Endothelial cell of umbilical vein (primary cell): ENCODE measurements at regions not wholly inside any gene's neighbourhood (a gene's known extent, or its start where the extent isn't known, plus 50 kb on each side); places are given as distances from the start of the nearest gene placed in this dataset.

Source experiments
- BruUV-seq: library from RNA; stranded (reverse); fragments of 400-500 nt; replicated peaks from 2 replicates; lab custom pipeline; 2021; lab: Mats Ljungman, UMichigan
- CTCF ChIA-PET: fragments of 300-600, 350-600 bp; sonication (Branson Sonifier 250); formaldehyde crosslinking; loops from one replicate; lab custom pipeline; 2021; ENCODE audit warnings: antibody characterized with exemption, inconsistent platforms; lab: Charles Lee
- POLR2A ChIA-PET: fragments of 300-600, 350-600 bp; sonication (Branson Sonifier 250); formaldehyde crosslinking; loops from one replicate; lab custom pipeline; 2021; ENCODE audit warnings: antibody characterized with exemption, inconsistent platforms; lab: Charles Lee
- DNase-seq: peaks from one replicate; pipeline ENCODE4 v3.0.0-alpha.2; 2011; ENCODE audit warnings: low read depth, low spot score
- FAIRE-seq: peaks from 2 replicates; lab custom pipeline; 2011; peaks lifted over from hg19 to GRCh38; lab: Jason Lieb, UNC
- H2AFZ ChIP-seq: 2 replicates; pipeline ENCODE4 v1.6.0; 2012; ENCODE audit warnings: low read depth, low read length, control low read depth, inconsistent platforms
- H3K27ac ChIP-seq: 2 replicates; pipeline ENCODE4 v1.5.1; 2011; ENCODE audit warnings: low read depth, mild to moderate bottlenecking, control low read depth, low read length, moderate library complexity; ENCODE audit not compliant: insufficient read depth
- H3K27me3 ChIP-seq, 2 experiments: 2 replicates each; pipeline versions ENCODE4 v1.6.0 to v1.6.1; 2011; ENCODE audit warnings: low read length in 2 of 2, mixed read lengths in 1 of 2; ENCODE audit not compliant: control insufficient read depth in 2 of 2, insufficient read depth in 2 of 2
- H3K36me3 ChIP-seq, 2 experiments: 2 replicates in 1 of 2; 3 replicates in 1 of 2; pipeline ENCODE4 v1.5.1; 2011; ENCODE audit warnings: low read length in 2 of 2, mild to moderate bottlenecking in 1 of 2, moderate library complexity in 1 of 2; ENCODE audit not compliant: control insufficient read depth in 2 of 2, insufficient read depth in 2 of 2; ENCODE audit errors: extremely low read depth in 1 of 2
- H3K4me1 ChIP-seq: 3 replicates; pipeline ENCODE4 v1.5.1; 2011; ENCODE audit warnings: mild to moderate bottlenecking, low read length; ENCODE audit not compliant: control insufficient read depth, insufficient read depth; ENCODE audit errors: extremely low read depth
- H3K4me2 ChIP-seq: 2 replicates; pipeline ENCODE4 v1.6.1; 2011; ENCODE audit warnings: low read length, control low read depth, mixed read lengths; ENCODE audit not compliant: insufficient read depth
- H3K4me3 ChIP-seq, 3 experiments: fragments of 200-600 bp in 1 of 3; sonication (generic), shearing (Covaris generic) in 1 of 3; replicated peaks in 1 of 3; 2 replicates each; pipeline ENCODE4 v1.5.1; 2011 to 2016; ENCODE audit warnings: control low read depth in 3 of 3, low read length in 3 of 3, mild to moderate bottlenecking in 2 of 3, inconsistent platforms in 1 of 3, low read depth in 1 of 3, moderate library complexity in 1 of 3; ENCODE audit not compliant: insufficient read depth in 1 of 3
- H3K79me2 ChIP-seq: 2 replicates; pipeline ENCODE4 v1.6.0; 2012; ENCODE audit warnings: low read length, inconsistent platforms; ENCODE audit not compliant: control insufficient read depth, insufficient read depth
- H3K9ac ChIP-seq: replicated peaks from 2 replicates; pipeline ENCODE3; 2011; ENCODE audit warnings: low read length, control low read depth; ENCODE audit not compliant: insufficient read depth; ENCODE audit errors: extremely low read depth
- H3K9me1 ChIP-seq: replicated peaks from 3 replicates; pipeline ENCODE4 v1.6.0; 2011; ENCODE audit warnings: mild to moderate bottlenecking, low read length; ENCODE audit not compliant: control insufficient read depth, insufficient read depth; ENCODE audit errors: extremely low read depth
- H3K9me3 ChIP-seq: replicated peaks from 2 replicates; pipeline ENCODE4 v1.5.1; 2012; ENCODE audit warnings: low read length, inconsistent platforms; ENCODE audit not compliant: control insufficient read depth, insufficient read depth
- H4K20me1 ChIP-seq: replicated peaks from 2 replicates; pipeline ENCODE3; 2011; ENCODE audit warnings: mild to moderate bottlenecking, low read length; ENCODE audit not compliant: control insufficient read depth, insufficient read depth; ENCODE audit errors: extremely low read depth
- CTCF ChIP-seq, 2 donors: IDR thresholded peaks; 1 replicate in 1 of 2; 2 replicates in 1 of 2; pipeline ENCODE4 v1.5.1; 2011; ENCODE audit warnings: low read length in 2 of 2, mild to moderate bottlenecking in 2 of 2, moderate library complexity in 2 of 2, control low read depth in 1 of 2, inconsistent platforms in 1 of 2, low read depth in 1 of 2; ENCODE audit not compliant: insufficient read depth in 1 of 2; ENCODE audit errors: extremely low read depth in 1 of 2
- EZH2 ChIP-seq: IDR thresholded peaks from 2 replicates; pipeline ENCODE4 v1.6.1; 2012; ENCODE audit warnings: borderline replicate concordance, low read depth, mild to moderate bottlenecking, moderate library complexity, low read length, inconsistent platforms; ENCODE audit not compliant: severe bottlenecking
- FOS ChIP-seq: IDR thresholded peaks from 2 replicates; pipeline ENCODE4 v1.6.1; 2011; ENCODE audit warnings: mild to moderate bottlenecking, low read length, moderate library complexity, borderline replicate concordance; ENCODE audit not compliant: insufficient read depth
- GATA2 ChIP-seq: IDR thresholded peaks from 2 replicates; pipeline ENCODE4 v1.7.0; 2011; ENCODE audit warnings: low read depth, mild to moderate bottlenecking, moderate library complexity, mixed read lengths, low read length; ENCODE audit not compliant: insufficient read length, insufficient read depth
- JUN ChIP-seq: IDR thresholded peaks from 2 replicates; pipeline ENCODE4 v1.6.1; 2011; ENCODE audit warnings: borderline replicate concordance, low read depth; ENCODE audit not compliant: insufficient read length, insufficient read depth
- MAX ChIP-seq: IDR thresholded peaks from 2 replicates; pipeline ENCODE4 v1.6.1; 2011; ENCODE audit not compliant: insufficient read depth, insufficient read length
- MYC ChIP-seq: IDR thresholded peaks from one replicate; pipeline ENCODE4 v1.6.1; 2011; ENCODE audit warnings: mild to moderate bottlenecking, low read depth, low read length
- POLR2A ChIP-seq: IDR thresholded peaks from 2 replicates; pipeline ENCODE4 v1.6.1; 2012; ENCODE audit warnings: low read depth, mild to moderate bottlenecking, control low read depth, low read length
- POLR2AphosphoS5 ChIP-seq: IDR thresholded peaks from 2 replicates; pipeline ENCODE4 v1.6.1; 2012; ENCODE audit warnings: low read depth, mild to moderate bottlenecking, control low read depth, low read length, moderate library complexity; ENCODE audit not compliant: insufficient read depth
- dilution Hi-C: fragments of 300-500 bp; cut with MboI; formaldehyde crosslinking; loops from one replicate; pipeline ENCODE4 v1.15.0; 2019; ENCODE audit warnings: low sequenced_read_pairs; ENCODE audit not compliant: extremely low pct_ligation_motif_present
- intact Hi-C: fragments of 100-400 bp; cut with micrococcal nuclease; formaldehyde crosslinking; loops from one replicate; pipeline ENCODE4 v1.10.0; 2022

GRCh38 chr15:69852916-69853315 lies 244.8 kb downstream of the TLE3 start:
- no peak overlapping the region for H3K4me2 ChIP-seq
- no peak overlapping the region for H2AFZ ChIP-seq
- H3K36me3 ChIP-seq: no peaks in the 10 kb centered on the region
- ChIA-PET CTCF (no interaction called here), POLR2A (no interaction called here)
- FAIRE-seq (no peak), DNase-seq (no peak)
- H3K9me1 ChIP-seq: no peaks in the 10 kb centered on the region
- dilution Hi-C loops: no loop called here
- no peak overlapping the region for H3K4me3 ChIP-seq
- no TSS peak for BruUV-seq
- H3K27me3 ChIP-seq: no peaks in the 10 kb centered on the region
- H3K9ac ChIP-seq: no peak overlapping the region
- H4K20me1 ChIP-seq: no peaks in the 10 kb centered on the region
- TF ChIP-seq POLR2A (no peak), POLR2AphosphoS5 (no peak), JUN (no peak), FOS (no peak), GATA2 (no peak), MYC (no peak), MAX (no peak), EZH2 (no peak), CTCF (IDR thresholded peaks at IDR 0.05; ENCODE audit: extremely low read depth in 1 of 2, insufficient read depth in 1 of 2, low read depth in 1 of 2, low read length in 2 of 2) (no peak)
- intact Hi-C loops: no loop called here
- H3K79me2 ChIP-seq: no peaks in the 10 kb centered on the region
- no peaks in the 10 kb centered on the region for H3K9me3 ChIP-seq
- H3K4me1 ChIP-seq: no peaks in the 10 kb centered on the region
- H3K27ac ChIP-seq: no peak overlapping the region
